ENCODE measurements at regions not wholly inside any gene's neighbourhood (a gene's known extent, or its start where the extent isn't known, plus 50 kb on each side); places are given as distances from the start of the nearest gene placed in this dataset.

DNA sequence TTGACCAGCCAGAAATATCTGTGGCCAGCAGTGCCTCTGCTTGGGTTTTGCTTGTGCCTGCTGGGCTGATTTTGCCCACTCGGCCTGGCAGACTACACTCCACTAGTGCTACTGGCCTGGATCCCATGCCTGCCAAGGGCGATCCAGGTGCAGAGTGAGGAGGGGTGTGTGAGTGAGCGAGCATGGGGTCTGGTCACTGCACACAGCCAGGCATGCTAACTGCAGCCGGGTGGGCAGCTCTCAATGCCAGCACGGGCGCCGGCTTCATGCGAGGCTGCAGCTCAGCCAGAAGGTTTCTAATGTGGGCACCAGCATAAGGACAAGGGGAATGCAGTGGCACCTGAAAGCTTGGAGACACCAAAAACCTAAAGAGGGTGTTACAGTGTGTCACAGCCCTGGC, 1161.4 kb downstream of the FSTL5 start:
- Histone ChIP-seq H3K4me2 (replicated peaks; ENCODE audit: low read depth, low read length, poor library complexity, severe bottlenecking) (no peak overlapping the region), H3K79me2 (ENCODE audit: control insufficient read depth, insufficient read depth, low read length) (no peaks in the 10 kb centered on the region), H3K4me1 (ENCODE audit: control insufficient read depth in 2 of 2, insufficient read depth in 2 of 2, low read length in 2 of 2) (no peaks in the 10 kb centered on the region), H3K36me3 (replicated peaks in 1 of 2; ENCODE audit: control extremely low read depth in 1 of 2, control insufficient read depth in 1 of 2, extremely low read depth in 1 of 2, insufficient read depth in 2 of 2, low read length in 1 of 2) (no peaks in the 10 kb centered on the region), H3K9ac (ENCODE audit: low read length) (no peak overlapping the region), H4K20me1 (ENCODE audit: control insufficient read depth, insufficient read depth, low read length, poor library complexity, severe bottlenecking) (no peaks in the 10 kb centered on the region), H3K4me3 (ENCODE audit: control extremely low read depth in 1 of 5, extremely low read depth in 1 of 5, insufficient read depth in 1 of 5, low read depth in 2 of 5, low read length in 4 of 5) (no peak overlapping the region), H3K27me3 (replicated peaks in 1 of 4; ENCODE audit: control extremely low read depth in 1 of 4, control insufficient read depth in 3 of 4, insufficient read depth in 4 of 4, low read length in 3 of 4) (no peaks in the 10 kb centered on the region), H3K9me3 (ENCODE audit: control extremely low read depth in 1 of 3, control insufficient read depth in 2 of 3, insufficient read depth in 1 of 3, low read length in 2 of 3) (peaks cover 0 to 15% (median 3%) of the 10 kb centered on the region in 3 donors), H3K27ac (ENCODE audit: low read length in 2 of 2) (no peak overlapping the region), H2AFZ (ENCODE audit: insufficient read depth, low read depth, low read length, poor library complexity, severe bottlenecking) (no peak overlapping the region)
- no peak for DNase-seq
- WGBS (ENCODE audit: insufficient coverage) = 94% methylated on average over 8 of the region's 8 CpGs
- TF ChIP-seq CTCF (IDR thresholded peaks at IDR 0.05) (no peak), EZH2 (IDR thresholded peaks at IDR 0.05; ENCODE audit: borderline replicate concordance, insufficient read depth, low read depth, low read length, poor library complexity, severe bottlenecking) (no peak)
- Mint-ChIP-seq H3K4me3 (no peak overlapping the region), H3K4me1 (no peaks in the 10 kb centered on the region), H3K9me3 (ENCODE audit: insufficient read depth) (peaks cover 4% of the 10 kb centered on the region), H3K27ac (no peak overlapping the region), H3K27me3 (no peaks in the 10 kb centered on the region)
- POLR2A ChIA-PET = no interaction called here
- intact Hi-C loops (cut with micrococcal nuclease) = no loop called here
- ATAC-seq (ENCODE audit: low read depth) = no peak
- CTCF ChIA-PET = no interaction called here

- no peak overlapping the region for H3K27ac ChIP-seq (ENCODE audit: low read length in 2 of 2)
- H3K4me1 Mint-ChIP-seq = no peaks in the 10 kb centered on the region
- TF ChIP-seq EZH2 (IDR thresholded peaks at IDR 0.05; ENCODE audit: borderline replicate concordance, insufficient read depth, low read depth, low read length, poor library complexity, severe bottlenecking) = no peak
- no peak for TF ChIP-seq CTCF (IDR thresholded peaks at IDR 0.05)
- no peak overlapping the region for H3K4me2 ChIP-seq (replicated peaks; ENCODE audit: low read depth, low read length, poor library complexity, severe bottlenecking)
- no peaks in the 10 kb centered on the region for H3K27me3 Mint-ChIP-seq
- peaks cover 0 to 15% (median 3%) of the 10 kb centered on the region in 3 donors for H3K9me3 ChIP-seq (ENCODE audit: control extremely low read depth in 1 of 3, control insufficient read depth in 2 of 3, insufficient read depth in 1 of 3, low read length in 2 of 3)
- H3K9me3 Mint-ChIP-seq (ENCODE audit: insufficient read depth) = peaks cover 4% of the 10 kb centered on the region
- no peaks in the 10 kb centered on the region for H3K36me3 ChIP-seq (replicated peaks in 1 of 2; ENCODE audit: control extremely low read depth in 1 of 2, control insufficient read depth in 1 of 2, extremely low read depth in 1 of 2, insufficient read depth in 2 of 2, low read length in 1 of 2)
- ChIA-PET POLR2A (no interaction called here), CTCF (no interaction called here)
- no peak overlapping the region for H3K27ac Mint-ChIP-seq
- H3K79me2 ChIP-seq (ENCODE audit: control insufficient read depth, insufficient read depth, low read length) = no peaks in the 10 kb centered on the region
- H3K27me3 ChIP-seq (replicated peaks in 1 of 4; ENCODE audit: control extremely low read depth in 1 of 4, control insufficient read depth in 3 of 4, insufficient read depth in 4 of 4, low read length in 3 of 4) = no peaks in the 10 kb centered on the region
- 91% methylated on average over 14 of the region's 16 CpGs for WGBS (ENCODE audit: insufficient coverage)
- no peak for DNase-seq
- no peak overlapping the region for H3K4me3 Mint-ChIP-seq
- H3K4me1 ChIP-seq (ENCODE audit: control insufficient read depth in 2 of 2, insufficient read depth in 2 of 2, low read length in 2 of 2) = no peaks in the 10 kb centered on the region
- no peak for ATAC-seq (ENCODE audit: low read depth)
- intact Hi-C loops (cut with micrococcal nuclease) = no loop called here
- no peak overlapping the region for H3K9ac ChIP-seq (ENCODE audit: low read length)
- H3K4me3 ChIP-seq (ENCODE audit: control extremely low read depth in 1 of 5, extremely low read depth in 1 of 5, insufficient read depth in 1 of 5, low read depth in 2 of 5, low read length in 4 of 5) = no peak overlapping the region
- H2AFZ ChIP-seq (ENCODE audit: insufficient read depth, low read depth, low read length, poor library complexity, severe bottlenecking) = no peak overlapping the region
- H4K20me1 ChIP-seq (ENCODE audit: control insufficient read depth, insufficient read depth, low read length, poor library complexity, severe bottlenecking) = no peaks in the 10 kb centered on the region
Observed at GRCh38 chr4:161003418-161004057, 1160.3 kb downstream of the FSTL5 start.

Data from B cell (primary cell).